Cardiac muscle cell (in vitro differentiated cells and primary cell): ENCODE measurements at regions not wholly inside any gene's neighbourhood (a gene's known extent, or its start where the extent isn't known, plus 50 kb on each side); places are given as distances from the start of the nearest gene placed in this dataset.
A peak's percentile ranks its signal among the peaks of the same experiment; 100 is the strongest.
"Not testable (repeated sequence)": the region's sequence is repeated elsewhere in the genome, so short reads cannot be mapped to it uniquely, and the experiment has no call there.

Source experiments
- DNase-seq, 2 donors: peaks; one replicate each; pipeline versions ENCODE4 v3.0.0 to v3.0.0-alpha.2; 2010 to 2017; ENCODE audit warnings: low read depth in 1 of 2, low spot score in 1 of 2
- H3K27ac ChIP-seq: fragments of 200-600 bp; sonication (generic); 2 replicates; pipeline ENCODE4 v1.5.1; 2016
- H3K27me3 ChIP-seq: fragments of 200-600 bp; sonication (generic); 2 replicates; pipeline ENCODE4 v1.6.0; 2016; ENCODE audit warnings: control low read depth
- H3K36me3 ChIP-seq: fragments of 200-600 bp; sonication (generic); 2 replicates; pipeline ENCODE4 v1.5.1; 2016; ENCODE audit warnings: control low read depth
- H3K4me1 ChIP-seq: fragments of 200-600 bp; sonication (generic); 2 replicates; pipeline ENCODE4 v1.8.1; 2017; ENCODE audit warnings: low read depth, mild to moderate bottlenecking, mixed run types
- H3K4me3 ChIP-seq: fragments of 200-600 bp; sonication (generic); 2 replicates; pipeline ENCODE4 v1.5.1; 2016; ENCODE audit warnings: mild to moderate bottlenecking
- H3K9me3 ChIP-seq: fragments of 200-600 bp; sonication (generic); 2 replicates; pipeline ENCODE4 v1.5.1; 2017; ENCODE audit warnings: low read depth, mild to moderate bottlenecking, control low read depth
- CTCF ChIP-seq: IDR thresholded peaks from 2 replicates; pipeline ENCODE4 v1.5.1; 2012; ENCODE audit warnings: low read depth, mild to moderate bottlenecking, low read length

- Histone ChIP-seq H3K27me3 (no peaks in the 10 kb centered on the region), H3K27ac (no peak overlapping the region), H3K4me3 (no peak overlapping the region), H3K9me3 (no peaks in the 10 kb centered on the region), H3K36me3 (no peaks in the 10 kb centered on the region), H3K4me1 (peaks cover 5% of the 10 kb centered on the region)
- DNase-seq, result no peak
- no peak for TF ChIP-seq CTCF
Measured at GRCh38 chr18:55906536-55906935, 318.5 kb upstream of the TCF4 start.

GRCh38 chr18:55903911-55904310 lies 315.9 kb upstream of the TCF4 start:
- TF ChIP-seq CTCF, result no peak
- Histone ChIP-seq H3K27ac (no peak overlapping the region), H3K4me1 (peaks cover 11% of the 10 kb centered on the region), H3K36me3 (no peaks in the 10 kb centered on the region), H3K27me3 (no peaks in the 10 kb centered on the region), H3K4me3 (no peak overlapping the region), H3K9me3 (no peaks in the 10 kb centered on the region)
- DNase-seq, result no peak

- DNase-seq, result peak; percentile 6 to 76
- Histone ChIP-seq H3K4me3 (no peak overlapping the region), H3K9me3 (no peaks in the 10 kb centered on the region), H3K27me3 (no peaks in the 10 kb centered on the region), H3K4me1 (peaks cover 5% of the 10 kb centered on the region), H3K36me3 (no peaks in the 10 kb centered on the region), H3K27ac (no peak overlapping the region)
- TF ChIP-seq CTCF, result no peak
Measured at GRCh38 chr18:55900380-55900779, 312.4 kb upstream of the TCF4 start.

- Histone ChIP-seq H3K4me3 (no peak overlapping the region), H3K36me3 (no peaks in the 10 kb centered on the region), H3K4me1 (peaks cover 5% of the 10 kb centered on the region), H3K27ac (no peak overlapping the region), H3K9me3 (no peaks in the 10 kb centered on the region), H3K27me3 (no peaks in the 10 kb centered on the region)
- DNase-seq, result no peak
- no peak for TF ChIP-seq CTCF
Measured at GRCh38 chr18:55897091-55897689, 309.2 kb upstream of the TCF4 start.

GRCh38 chr18:55893948-55894347 lies 306.0 kb upstream of the TCF4 start:
- Histone ChIP-seq H3K4me1 (no peaks in the 10 kb centered on the region), H3K27ac (peak overlapping the region; percentile 81), H3K27me3 (no peaks in the 10 kb centered on the region), H3K9me3 (no peaks in the 10 kb centered on the region), H3K4me3 (peak overlapping the region; percentile 22), H3K36me3 (no peaks in the 10 kb centered on the region)
- TF ChIP-seq CTCF, result no peak
- no peak for DNase-seq

- H3K36me3 ChIP-seq, H3K4me1 ChIP-seq, DNase-seq, H3K27me3 ChIP-seq, H3K9me3 ChIP-seq: not testable (repeated sequence)
- peak overlapping the region; percentile 22 for H3K4me3 ChIP-seq
- peak overlapping the region; percentile 81 for H3K27ac ChIP-seq
Measured at GRCh38 chr18:55892862-55893813, 305.1 kb upstream of the TCF4 start.
